ENCODE measurements at regions not wholly inside any gene's neighbourhood (a gene's known extent, or its start where the extent isn't known, plus 50 kb on each side); places are given as distances from the start of the nearest gene placed in this dataset.

DNA sequence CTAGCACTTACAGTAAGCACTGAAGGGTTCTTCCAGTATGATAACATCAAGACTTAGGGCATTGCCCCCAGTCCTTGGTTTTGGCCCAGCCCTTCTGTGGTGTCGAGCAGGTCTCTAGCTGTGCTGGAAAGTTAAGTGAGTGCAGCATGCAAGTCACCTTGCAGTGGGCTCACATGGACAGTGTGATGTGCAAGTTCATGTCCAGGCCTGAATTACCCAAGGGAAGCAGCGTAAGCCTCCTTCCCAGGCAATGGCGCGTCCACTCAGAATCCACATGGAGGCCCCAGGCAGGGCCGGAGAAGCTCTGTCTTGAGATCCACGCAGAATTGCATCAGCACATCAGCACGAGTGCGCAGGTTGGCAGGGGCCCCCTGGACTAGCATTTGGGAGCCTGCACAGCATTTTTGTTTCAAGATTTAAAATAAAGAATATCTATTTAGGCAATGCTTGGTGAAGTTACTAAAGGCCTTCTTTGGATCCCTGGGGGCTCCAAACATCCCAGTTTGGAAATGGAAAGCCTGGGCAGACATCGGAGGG lies 108.4 kb upstream of the ALDH1B1 start:
- no peak for TF ChIP-seq POLR2A (IDR thresholded peaks at IDR 0.05; ENCODE audit: low read depth, low read length)
- TF ChIP-seq POLR2AphosphoS5 (IDR thresholded peaks at IDR 0.05; ENCODE audit: low read depth, low read length): no peak
- no peak for TF ChIP-seq TAF1 (IDR thresholded peaks at IDR 0.05; ENCODE audit: low read depth, low read length)
- no peak for TF ChIP-seq PAX5 (IDR thresholded peaks at IDR 0.05; ENCODE audit: insufficient read depth, low read length, severe bottlenecking)
